ENCODE measurements at regions not wholly inside any gene's neighbourhood (a gene's known extent, or its start where the extent isn't known, plus 50 kb on each side); places are given as distances from the start of the nearest gene placed in this dataset.

- TF ChIP-seq POLR2A (IDR thresholded peaks at IDR 0.05; ENCODE audit: low read length) (no peak), JUN (IDR thresholded peaks at IDR 0.05) (no peak), CTCF (IDR thresholded peaks at IDR 0.05) (no peak), SMC3 (IDR thresholded peaks at IDR 0.05) (no peak)
Measured at GRCh38 chr1:29559056-29559455, 322.7 kb downstream of the PTPRU start.
